ENCODE measurements at regions not wholly inside any gene's neighbourhood (a gene's known extent, or its start where the extent isn't known, plus 50 kb on each side); places are given as distances from the start of the nearest gene placed in this dataset.
"Not testable (repeated sequence)": the region's sequence is repeated elsewhere in the genome, so short reads cannot be mapped to it uniquely, and the experiment has no call there.

DNA sequence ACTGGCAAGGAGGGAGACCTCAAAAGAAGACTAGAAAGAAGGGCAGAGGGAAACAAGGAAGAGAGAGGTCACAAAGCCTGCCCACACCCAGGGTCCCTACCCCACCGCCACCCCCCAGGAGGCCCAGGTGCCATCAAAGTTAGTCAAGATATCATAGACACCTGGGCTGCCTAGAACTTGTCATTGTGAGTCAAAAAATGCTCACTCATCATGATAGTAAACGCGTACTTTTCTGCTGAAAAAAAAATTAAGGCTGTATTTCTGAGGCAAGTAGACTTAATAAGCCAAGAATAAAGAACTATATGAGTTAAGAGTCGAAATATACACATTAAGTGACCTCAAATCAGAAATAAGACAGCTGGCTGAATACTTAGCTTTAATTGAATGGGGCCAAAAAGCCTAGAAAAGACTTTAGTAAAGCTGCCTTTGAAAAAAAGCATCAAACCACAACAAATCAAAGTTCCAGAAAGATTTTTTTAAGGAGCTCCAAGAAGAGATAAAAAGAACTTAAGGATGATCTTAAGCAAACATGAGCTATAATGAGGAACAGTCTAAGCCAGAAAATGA, 415.5 kb upstream of the PPP2R3A start:
- no peak for DNase-seq (ENCODE audit: low read depth in 4 of 4, low spot score in 1 of 4)

DNA sequence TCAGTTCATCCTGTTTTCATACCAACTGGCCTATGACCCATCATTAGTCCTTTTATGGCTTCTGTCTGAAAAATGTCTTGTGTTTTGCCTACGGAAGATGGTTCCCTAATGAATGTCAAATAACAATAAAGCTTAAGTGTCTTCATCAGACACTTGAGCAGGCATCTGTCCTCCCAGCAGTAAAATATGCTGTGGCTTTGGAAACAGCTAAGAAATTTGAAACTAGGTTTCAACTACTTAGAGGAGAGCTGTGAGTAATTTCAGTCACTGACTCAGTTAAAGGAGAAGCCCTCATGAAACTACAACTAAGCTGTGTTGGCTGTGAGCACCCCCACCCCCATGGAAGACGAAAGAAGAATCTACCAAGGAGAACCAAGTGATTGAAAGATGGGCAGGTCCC, 409.4 kb upstream of the PPP2R3A start:
- no peak for DNase-seq (ENCODE audit: low read depth in 4 of 4, low spot score in 1 of 4)

DNA sequence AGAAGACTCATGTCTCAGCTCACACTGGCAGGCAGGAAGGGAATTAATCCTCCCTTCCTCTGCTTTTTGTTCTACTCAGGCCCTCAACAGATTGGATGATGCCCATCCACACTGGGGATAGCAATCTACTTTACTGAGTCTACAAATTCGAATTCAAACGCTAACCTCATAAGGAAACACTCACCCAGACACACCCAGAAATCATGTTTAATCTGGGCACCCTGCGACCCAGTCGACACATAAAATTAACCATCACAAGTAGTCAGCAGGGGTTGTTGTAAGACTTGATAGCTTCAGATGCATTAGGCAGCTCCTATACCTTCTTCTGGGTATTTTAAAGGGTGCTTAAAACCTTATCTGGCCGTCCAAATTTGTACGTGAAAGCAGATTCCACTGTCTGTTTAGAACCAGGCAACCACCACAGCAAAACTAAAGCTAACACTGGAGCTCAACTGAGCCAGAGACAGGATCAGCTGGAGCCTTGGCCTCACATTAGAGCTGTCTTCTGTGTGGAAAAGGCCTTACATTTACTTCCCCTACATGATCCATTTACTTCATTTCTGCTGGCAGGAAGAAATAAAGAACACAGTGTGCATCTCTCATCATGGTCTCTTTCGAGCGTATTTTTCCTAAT, 407.3 kb upstream of the PPP2R3A start:
- no peak for DNase-seq (ENCODE audit: low read depth in 4 of 4, low spot score in 1 of 4)

DNA sequence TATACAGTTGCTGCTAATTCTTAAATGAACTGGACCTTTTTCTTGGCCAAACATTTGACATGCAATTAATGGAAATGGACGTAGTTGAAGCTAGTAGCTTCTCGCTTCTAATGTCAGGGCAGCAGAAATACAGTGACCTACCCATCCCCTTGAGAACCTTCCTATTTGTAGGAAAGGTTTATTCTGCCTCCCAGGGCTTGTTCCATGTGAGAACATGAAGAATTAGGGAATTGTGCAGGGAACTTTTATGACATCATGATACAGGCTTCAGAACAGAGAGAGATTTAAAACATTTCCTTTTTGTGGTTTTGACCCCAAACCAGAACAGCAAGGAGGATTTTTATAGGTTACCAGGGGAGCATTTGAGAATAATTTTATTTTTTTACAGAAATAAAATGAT, 406.6 kb upstream of the PPP2R3A start:
- no peak for DNase-seq (ENCODE audit: low read depth in 4 of 4, low spot score in 1 of 4)

DNA sequence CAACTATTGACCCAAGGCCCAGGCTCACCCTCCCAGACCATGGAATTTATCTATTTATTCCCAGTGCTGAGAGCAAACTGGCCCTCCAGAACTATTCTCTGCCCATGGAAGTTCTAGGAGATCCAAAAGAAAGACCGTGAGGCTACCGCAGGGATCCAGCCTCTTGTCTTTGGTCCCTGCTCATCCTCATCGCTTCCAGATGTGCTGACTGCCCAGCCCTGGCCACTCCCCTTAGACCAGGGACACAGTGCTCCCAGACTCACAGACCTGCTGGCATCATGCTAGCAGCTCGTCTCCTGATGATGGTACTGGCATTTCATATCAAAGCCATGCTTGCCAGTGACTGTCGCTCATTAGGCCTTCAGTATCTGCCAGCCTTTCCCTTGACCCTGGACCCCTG, 405.7 kb upstream of the PPP2R3A start:
- no peak for DNase-seq (ENCODE audit: low read depth in 4 of 4, low spot score in 1 of 4)

DNA sequence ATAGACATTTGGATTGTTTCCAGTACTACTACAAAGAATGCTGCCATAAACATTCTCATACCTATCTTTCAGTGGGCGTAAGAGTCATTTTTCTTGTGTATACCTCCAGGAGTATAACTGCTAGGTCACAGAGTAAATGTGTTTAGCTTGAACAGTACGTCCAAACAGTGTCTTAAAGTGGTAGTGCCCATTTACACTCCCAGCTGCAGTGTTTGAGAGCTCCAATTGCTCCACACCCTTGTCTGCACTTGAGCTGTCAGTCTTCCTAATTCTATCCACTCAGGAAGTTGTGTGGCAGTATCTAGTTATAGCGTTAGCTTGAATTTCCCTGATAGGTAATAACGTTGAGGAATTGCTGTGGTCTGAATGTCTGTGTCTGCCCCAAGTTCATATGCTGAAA, 404.7 kb upstream of the PPP2R3A start:
- DNase-seq (ENCODE audit: low read depth in 4 of 4, low spot score in 1 of 4) = no peak

DNA sequence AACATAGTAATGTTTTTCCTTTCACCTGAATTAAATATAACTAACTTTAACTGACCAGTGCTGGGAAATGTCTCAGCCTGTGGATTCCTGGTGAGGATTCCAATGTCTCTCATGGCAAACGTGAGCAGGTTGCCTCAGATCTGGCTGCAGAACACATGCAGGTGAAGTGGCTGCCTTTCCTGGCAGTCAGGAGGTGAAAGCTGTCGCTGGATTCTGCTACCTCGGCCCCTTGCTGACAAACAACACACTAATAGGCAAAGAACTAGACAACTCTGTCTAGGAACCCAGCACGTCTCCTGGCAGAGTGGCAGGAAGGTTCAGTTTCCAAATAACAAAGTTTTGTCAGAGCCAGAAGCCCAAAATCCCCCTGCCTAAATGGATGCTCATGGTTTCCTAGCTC, 400.8 kb upstream of the PPP2R3A start:
- no peak for DNase-seq (ENCODE audit: low read depth in 4 of 4, low spot score in 1 of 4)

DNA sequence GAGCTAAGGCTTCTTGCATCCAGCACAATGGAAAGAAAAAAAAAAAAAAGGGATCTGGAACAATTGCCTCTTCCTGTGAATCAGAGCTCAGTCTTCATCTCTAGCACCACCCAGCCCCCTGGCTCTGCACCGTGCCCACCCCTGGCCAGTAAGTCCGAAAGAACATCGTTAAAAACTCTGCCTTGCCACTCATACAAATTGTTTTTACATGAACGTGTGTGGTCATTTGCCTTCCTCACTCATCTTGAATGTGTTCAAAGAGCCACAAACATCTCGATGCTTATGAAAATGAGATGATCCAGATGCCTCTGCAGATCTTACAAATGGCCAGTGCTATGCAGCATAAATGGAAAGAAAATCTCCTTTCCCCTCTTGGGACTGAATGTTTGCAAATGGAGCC, 400.0 kb upstream of the PPP2R3A start:
- no peak for DNase-seq (ENCODE audit: low read depth in 4 of 4, low spot score in 1 of 4)

DNA sequence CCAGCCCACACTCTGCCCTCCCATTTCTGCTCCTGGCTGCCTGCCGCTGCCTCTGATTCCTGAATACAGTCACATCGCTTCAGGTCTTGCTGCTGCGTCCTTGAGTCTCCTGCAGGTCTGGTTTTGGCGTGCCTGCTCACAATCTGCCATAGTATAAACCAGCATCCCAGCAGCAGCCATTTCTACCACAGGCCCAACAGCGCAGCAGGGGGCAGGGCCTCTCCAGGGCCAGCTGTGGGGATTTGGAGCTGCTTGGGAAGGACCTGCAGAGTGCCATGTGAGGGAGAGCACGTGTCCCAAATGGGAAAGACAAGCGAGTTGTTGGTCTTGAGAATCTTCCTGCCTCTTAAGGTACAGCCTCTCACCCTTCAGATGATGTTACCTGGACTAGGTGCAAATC, 398.3 kb upstream of the PPP2R3A start:
- no peak for DNase-seq (ENCODE audit: low read depth in 4 of 4, low spot score in 1 of 4)

DNA sequence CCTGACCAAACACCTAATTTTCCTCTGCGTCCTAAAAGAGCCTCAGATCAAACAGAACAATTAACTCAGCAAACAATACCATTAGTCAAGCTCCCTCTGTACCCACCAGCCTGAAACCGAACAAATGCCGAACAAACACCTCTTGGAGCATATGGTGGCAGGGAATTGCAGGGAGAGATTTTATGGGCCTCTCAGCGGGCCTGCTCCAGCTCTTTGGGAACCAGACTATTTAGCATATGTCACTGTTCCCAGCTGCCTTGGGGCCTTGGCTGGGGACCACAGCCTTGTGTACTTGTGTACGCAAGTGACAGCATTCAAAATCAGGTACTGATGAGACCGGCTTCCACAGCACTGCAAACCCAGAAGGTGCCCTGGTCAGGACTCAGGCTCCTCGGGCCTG, 388.8 kb upstream of the PPP2R3A start:
- no peak for DNase-seq (ENCODE audit: low read depth in 4 of 4, low spot score in 1 of 4)

DNA sequence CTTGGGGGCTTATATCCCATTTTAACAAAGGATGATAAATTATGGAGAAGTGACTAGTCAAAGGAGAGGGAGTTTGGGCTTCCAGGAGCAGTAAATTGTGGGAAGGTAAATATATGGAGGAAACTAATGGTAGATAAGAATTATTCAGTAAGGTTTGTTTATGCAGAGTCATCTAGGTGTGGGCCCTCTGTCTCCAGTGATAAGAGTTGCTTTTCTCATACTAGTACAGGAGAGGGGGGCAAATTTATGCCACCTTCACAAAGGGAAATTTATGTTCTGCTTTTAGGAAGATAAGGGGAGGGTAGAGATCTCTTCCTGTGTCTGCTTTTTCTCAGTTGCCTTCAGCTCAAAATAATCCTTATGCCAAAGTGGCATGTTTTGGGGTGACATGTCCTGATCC, 383.7 kb upstream of the PPP2R3A start:
- DNase-seq (ENCODE audit: low read depth in 4 of 4, low spot score in 1 of 4) = no peak

DNA sequence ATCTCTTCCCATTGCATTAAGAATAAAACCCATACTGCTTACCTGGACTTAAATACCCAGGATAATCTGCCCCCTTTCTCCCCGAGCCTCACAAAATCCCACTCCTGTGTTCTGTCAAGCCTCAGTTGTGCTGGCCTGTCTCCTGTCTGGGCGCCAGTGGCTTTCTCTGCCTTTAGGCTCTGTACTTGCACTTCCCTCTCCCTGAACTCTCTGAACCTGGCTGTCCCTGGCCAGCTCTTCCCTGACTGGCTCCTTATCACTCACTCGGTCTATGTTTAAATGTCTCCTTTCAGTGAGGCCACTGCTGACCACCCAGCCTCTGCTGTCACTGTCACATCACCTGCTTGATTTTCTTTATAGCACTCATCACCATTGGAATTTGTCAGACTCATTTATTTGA, 382.7 kb upstream of the PPP2R3A start:
- no peak for DNase-seq (ENCODE audit: low read depth in 4 of 4, low spot score in 1 of 4)

DNA sequence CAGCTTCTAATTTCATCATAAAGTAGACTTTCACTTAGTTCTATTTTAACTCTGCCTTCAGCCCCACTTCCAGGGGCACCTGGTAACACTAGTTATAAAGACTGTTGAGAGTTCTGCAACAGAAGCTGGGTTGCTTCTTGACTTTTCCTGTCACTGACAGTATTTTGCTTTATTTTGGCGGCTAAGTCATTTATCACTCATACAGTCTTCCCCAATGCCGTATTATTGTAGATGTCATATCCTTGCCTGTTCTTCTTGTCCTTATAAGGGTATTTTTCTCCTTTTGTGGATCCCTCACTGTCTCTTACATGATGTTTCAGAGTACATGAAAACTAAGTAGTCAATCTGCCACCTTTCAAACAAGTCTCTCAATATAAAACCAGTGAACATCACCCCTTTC, 369.0 kb upstream of the PPP2R3A start:
- no peak for DNase-seq (ENCODE audit: low read depth in 4 of 4, low spot score in 1 of 4)

DNA sequence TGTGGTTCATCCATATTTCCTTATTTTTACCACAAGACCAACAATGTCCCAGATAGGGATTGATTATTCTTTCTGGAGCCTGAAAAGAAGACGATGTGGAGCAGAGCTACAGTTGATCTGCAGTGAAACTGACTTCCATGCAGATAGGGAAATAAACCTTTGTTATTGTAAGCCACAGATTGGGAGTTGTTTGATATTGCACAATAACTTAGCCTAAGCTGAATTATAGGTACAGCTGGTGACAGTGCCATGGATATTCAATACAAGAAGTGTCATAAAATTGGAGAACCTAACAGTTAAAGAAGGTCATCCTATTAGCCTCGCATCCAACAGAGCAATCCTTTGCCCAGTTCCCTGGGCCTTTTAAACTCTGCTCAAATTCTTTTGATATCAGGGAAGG, 367.7 kb upstream of the PPP2R3A start:
- no peak for DNase-seq (ENCODE audit: low read depth in 4 of 4, low spot score in 1 of 4)

DNA sequence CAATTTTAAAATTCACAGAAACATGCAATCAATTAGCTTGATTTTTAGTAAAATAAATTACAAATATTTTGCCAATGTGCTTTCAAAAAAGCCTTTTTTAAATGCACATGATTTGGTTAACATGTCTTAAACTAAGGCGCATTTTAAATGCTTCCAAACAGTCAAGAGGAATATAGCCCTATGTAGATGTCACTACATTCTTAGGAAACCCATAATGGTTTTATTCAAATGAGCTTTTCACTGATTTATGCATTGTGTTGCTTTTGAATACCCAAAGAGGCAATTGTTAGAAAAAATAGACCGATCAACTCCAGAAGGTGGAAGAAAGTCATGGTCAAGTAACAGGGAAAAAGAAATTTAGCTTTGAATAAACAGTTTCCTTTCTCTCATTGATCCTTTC, 366.9 kb upstream of the PPP2R3A start:
- no peak for DNase-seq (ENCODE audit: low read depth in 4 of 4, low spot score in 1 of 4)

DNA sequence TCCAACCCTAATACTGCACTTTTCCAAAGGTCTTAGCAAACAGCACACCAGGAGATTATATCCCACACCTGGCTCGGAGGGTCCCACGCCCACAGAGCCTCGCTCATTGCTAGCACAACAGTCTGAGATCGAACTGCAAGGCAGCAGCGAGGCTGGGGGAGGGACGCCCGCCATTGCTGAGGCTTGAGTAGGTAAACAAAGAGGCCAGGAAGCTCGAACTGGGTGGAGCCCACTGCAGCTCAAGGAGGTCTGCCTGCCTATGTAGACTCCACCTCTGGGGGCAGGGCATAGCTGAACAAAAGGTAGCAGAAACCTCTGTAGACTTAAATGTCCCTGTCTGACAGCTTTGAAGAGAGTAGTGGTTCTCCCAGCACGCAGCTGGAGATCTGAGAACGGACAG, 361.0 kb upstream of the PPP2R3A start:
- DNase-seq (ENCODE audit: low read depth in 4 of 4, low spot score in 1 of 4) = not testable (repeated sequence)

DNA sequence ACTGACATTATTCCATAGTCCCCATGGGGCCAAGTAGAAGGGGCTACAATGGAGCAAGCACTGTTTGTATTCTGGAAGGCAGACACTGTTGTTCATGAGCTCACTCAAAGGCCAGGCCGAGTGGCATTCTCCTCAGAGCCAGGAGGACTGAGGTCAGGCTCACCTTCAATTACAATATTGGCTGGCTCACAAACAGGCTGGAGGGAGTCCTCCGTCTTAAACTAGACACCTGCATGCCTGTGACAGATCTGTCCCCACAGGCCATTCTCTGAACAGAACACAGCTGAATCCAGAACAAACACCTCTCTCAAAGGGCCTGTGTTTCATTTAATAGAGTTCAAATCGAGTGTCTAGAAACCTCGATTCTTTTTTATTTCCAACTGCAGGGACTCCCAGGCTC, 347.4 kb upstream of the PPP2R3A start:
- no peak for DNase-seq (ENCODE audit: low read depth in 4 of 4, low spot score in 1 of 4)

DNA sequence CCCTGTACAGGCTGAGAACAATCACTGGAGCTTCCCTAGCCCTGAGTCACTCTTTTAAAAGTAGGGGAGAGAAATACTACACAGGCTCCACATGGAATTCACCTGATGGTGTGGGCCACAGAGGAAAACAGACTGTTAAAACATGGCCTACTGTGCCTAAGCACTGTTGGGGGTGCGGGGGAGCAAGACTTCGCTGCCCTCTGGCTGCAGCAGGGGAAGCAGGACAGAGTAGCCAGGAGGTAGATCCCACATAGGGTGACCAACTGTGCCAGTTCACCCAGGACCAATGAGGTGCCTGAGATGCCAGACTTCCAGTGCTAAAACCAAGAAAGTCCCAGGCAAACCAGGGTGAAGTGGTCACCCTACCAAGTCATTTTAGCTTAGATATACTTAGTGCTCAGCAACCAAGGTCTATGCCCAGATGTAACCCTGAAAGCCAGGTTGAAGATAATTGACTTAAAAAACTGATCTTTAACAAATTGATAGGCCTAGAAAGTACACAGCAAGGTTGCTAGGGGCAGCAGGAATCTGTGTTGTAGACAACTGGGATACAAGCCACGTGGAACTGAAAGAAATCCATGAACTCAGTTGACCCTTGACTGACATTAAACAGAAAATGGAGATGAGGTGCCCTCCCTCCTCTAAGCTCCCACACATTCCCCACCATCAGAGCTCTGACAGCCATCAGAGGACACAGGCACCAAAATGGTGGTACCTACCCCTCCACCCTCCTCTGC, 344.2 kb upstream of the PPP2R3A start:
- DNase-seq (ENCODE audit: low read depth in 4 of 4, low spot score in 1 of 4) = no peak

DNA sequence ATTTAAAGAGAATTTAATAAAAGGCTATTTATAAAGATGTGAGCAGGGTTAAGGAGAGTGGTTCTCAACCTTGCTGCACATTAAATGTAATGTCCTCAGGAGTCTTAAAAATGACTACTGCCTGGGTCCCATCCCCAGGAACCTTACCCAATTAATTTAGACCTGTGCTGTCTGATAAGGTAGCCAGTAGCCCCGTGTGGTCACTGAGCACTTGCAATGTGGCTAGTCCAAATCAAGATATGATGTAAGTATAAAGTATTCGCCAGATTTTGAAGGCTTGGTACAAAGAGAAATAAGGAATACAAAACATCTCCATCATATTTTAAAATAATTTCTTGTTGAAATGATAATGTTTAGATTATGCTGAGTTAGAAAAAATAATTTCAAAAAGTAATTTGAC, 343.3 kb upstream of the PPP2R3A start:
- DNase-seq (ENCODE audit: low read depth in 4 of 4, low spot score in 1 of 4) = no peak

DNA sequence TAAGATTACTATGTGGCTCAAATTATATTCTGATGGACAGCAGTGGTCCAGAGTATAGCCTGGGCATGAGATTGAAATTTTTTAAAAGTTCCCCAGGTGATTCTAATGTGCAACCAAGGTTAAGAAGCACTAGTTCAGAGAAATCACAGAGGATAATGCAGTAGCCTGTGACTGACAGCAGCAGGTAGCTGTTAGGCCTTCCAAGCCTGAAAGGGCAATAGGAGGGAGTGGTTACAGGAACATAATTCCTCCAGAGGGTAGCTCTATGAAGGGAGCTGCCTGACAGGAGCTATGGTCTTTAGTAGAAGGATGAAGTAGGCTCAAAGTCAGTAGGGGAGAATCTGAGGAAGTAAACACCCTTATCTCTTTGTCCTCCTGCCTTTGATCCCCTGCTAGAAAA, 342.9 kb upstream of the PPP2R3A start:
- DNase-seq (ENCODE audit: low read depth in 4 of 4, low spot score in 1 of 4) = no peak

DNA sequence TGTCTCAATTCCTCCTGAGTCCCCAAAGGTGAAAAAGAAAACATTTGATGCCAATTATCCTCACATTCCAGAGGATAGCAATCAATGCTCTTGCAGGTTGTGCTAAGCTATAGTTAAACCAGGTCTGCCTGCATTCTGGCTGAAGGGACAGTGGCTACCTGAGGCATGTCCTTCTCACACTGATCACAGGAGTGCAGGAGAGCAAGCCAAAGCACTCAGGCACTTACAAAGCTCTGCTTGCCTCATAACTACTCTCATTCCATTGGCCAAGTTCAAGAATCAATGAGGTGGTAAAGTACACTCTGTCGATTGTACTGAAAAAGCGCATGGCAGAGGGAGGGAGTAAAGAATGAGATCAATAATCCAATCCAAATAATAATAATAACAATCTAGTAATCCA, 342.0 kb upstream of the PPP2R3A start:
- no peak for DNase-seq (ENCODE audit: low read depth in 4 of 4, low spot score in 1 of 4)

DNA sequence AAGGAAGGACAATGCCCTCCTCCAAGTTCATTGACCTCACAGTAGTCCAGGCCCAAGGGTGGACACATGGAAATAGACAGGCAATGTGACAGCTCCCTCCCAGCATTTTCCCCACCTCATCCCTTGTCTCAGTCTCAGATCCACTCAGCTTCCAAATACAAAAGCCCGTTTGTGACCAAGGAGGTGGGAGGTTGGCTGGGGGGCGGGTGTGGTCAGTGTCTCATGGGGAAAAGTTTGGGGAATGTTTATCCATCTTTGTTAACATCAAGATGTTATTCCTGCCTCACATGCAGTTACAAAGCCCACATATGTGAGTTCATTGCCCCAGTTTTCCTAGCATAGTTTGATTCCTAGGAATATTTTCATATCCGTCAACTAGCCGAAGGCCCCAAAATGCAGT, 338.5 kb upstream of the PPP2R3A start:
- no peak for DNase-seq (ENCODE audit: low read depth in 4 of 4, low spot score in 1 of 4)
